GM12875 (cell line): ENCODE measurements at regions not wholly inside any gene's neighbourhood (a gene's known extent, or its start where the extent isn't known, plus 50 kb on each side); places are given as distances from the start of the nearest gene placed in this dataset.

Experiments used
- H3K4me3 ChIP-seq: one replicate; pipeline ENCODE4 v1.5.1; 2011; ENCODE audit warnings: low read depth, low read length, control low read depth
- CTCF ChIP-seq: IDR thresholded peaks from 2 replicates; pipeline ENCODE4 v1.5.1; 2011; ENCODE audit warnings: low read depth, mild to moderate bottlenecking, control low read depth, inconsistent platforms, low read length, moderate library complexity, borderline replicate concordance; ENCODE audit not compliant: insufficient read depth

- no peak for TF ChIP-seq CTCF
- H3K4me3 ChIP-seq, result no peak overlapping the region
Measured at GRCh38 chr2:150853263-150853662, 365.8 kb upstream of the RND3 start.

GRCh38 chr2:150850641-150851040 is 363.2 kb upstream of the RND3 start:
- no peak for TF ChIP-seq CTCF
- no peak overlapping the region for H3K4me3 ChIP-seq

- no peak for TF ChIP-seq CTCF
- no peak overlapping the region for H3K4me3 ChIP-seq
Measured at GRCh38 chr2:150847578-150847977, 360.1 kb upstream of the RND3 start.

- no peak for TF ChIP-seq CTCF
- H3K4me3 ChIP-seq, result no peak overlapping the region
Measured at GRCh38 chr2:150846691-150847090, 359.2 kb upstream of the RND3 start.

GRCh38 chr2:150832686-150833085 is 345.2 kb upstream of the RND3 start:
- H3K4me3 ChIP-seq, result no peak overlapping the region
- TF ChIP-seq CTCF, result no peak

GRCh38 chr2:150824118-150824517 is 336.7 kb upstream of the RND3 start:
- H3K4me3 ChIP-seq, result no peak overlapping the region
- no peak for TF ChIP-seq CTCF

GRCh38 chr2:150817422-150817821 is 330.0 kb upstream of the RND3 start:
- no peak overlapping the region for H3K4me3 ChIP-seq
- TF ChIP-seq CTCF, result no peak
